Ishikawa (cell line): ENCODE measurements at regions not wholly inside any gene's neighbourhood (a gene's known extent, or its start where the extent isn't known, plus 50 kb on each side); places are given as distances from the start of the nearest gene placed in this dataset.

Experiments
- CEBPB ChIP-seq: IDR thresholded peaks from 2 replicates; pipeline ENCODE4 v1.6.1; 2012
- CREB1 ChIP-seq: IDR thresholded peaks from 2 replicates; pipeline ENCODE4 v1.6.1; 2012; ENCODE audit warnings: low read depth
- EP300 ChIP-seq: IDR thresholded peaks from 2 replicates; pipeline ENCODE4 v1.6.1; 2012; ENCODE audit warnings: borderline replicate concordance
- FOXM1 ChIP-seq: IDR thresholded peaks from 2 replicates; pipeline ENCODE4 v1.6.1; 2012; ENCODE audit warnings: low read depth, borderline replicate concordance
- MAX ChIP-seq: IDR thresholded peaks from 2 replicates; pipeline ENCODE4 v1.6.1; 2012
- NFIC ChIP-seq: IDR thresholded peaks from 2 replicates; pipeline ENCODE4 v1.6.1; 2012
- RAD21 ChIP-seq: IDR thresholded peaks from 2 replicates; pipeline ENCODE4 v1.6.1; 2012; ENCODE audit warnings: low read depth
- REST ChIP-seq: IDR thresholded peaks from 2 replicates; pipeline ENCODE4 v1.6.1; 2012; ENCODE audit warnings: low read depth, mild to moderate bottlenecking
- TAF1 ChIP-seq: IDR thresholded peaks from 2 replicates; pipeline ENCODE4 v1.6.1; 2012; ENCODE audit warnings: low read depth, mild to moderate bottlenecking
- TCF12 ChIP-seq: IDR thresholded peaks from 2 replicates; pipeline ENCODE4 v1.6.1; 2012; ENCODE audit warnings: low read depth
- USF1 ChIP-seq: IDR thresholded peaks from 2 replicates; pipeline ENCODE4 v1.6.1; 2012
- YY1 ChIP-seq: IDR thresholded peaks from 2 replicates; pipeline ENCODE4 v1.6.1; 2012; ENCODE audit warnings: low read depth
- ZBTB7A ChIP-seq: IDR thresholded peaks from 2 replicates; pipeline ENCODE4 v1.6.1; 2012; ENCODE audit warnings: low read depth

- TF ChIP-seq ZBTB7A (no peak), REST (no peak), EP300 (no peak), TAF1 (no peak), FOXM1 (no peak), RAD21 (no peak), NFIC (no peak), TCF12 (no peak), MAX (no peak), CREB1 (no peak), YY1 (no peak), USF1 (no peak), CEBPB (no peak)
Measured at GRCh38 chr22:49567899-49568750, 259.5 kb downstream of the BRD1 start.
